ENCODE measurements at regions not wholly inside any gene's neighbourhood (a gene's known extent, or its start where the extent isn't known, plus 50 kb on each side); places are given as distances from the start of the nearest gene placed in this dataset.
A peak's percentile ranks its signal among the peaks of the same experiment; 100 is the strongest.

GRCh38 chr18:43588838-43589237, 311.5 kb upstream of the SYT4 start:
- H3K9ac ChIP-seq (ENCODE audit: low read length in 3 of 3), result no peak overlapping the region
- H3K27me3 ChIP-seq (ENCODE audit: control insufficient read depth, insufficient read depth, low read length), result no peaks in the 10 kb centered on the region
- no peak overlapping the region for H3K4me3 ChIP-seq (ENCODE audit: low read length in 3 of 3)
- no peak overlapping the region for H3K27ac ChIP-seq (ENCODE audit: low read depth in 2 of 2, low read length in 2 of 2)
- DNase-seq (peak in 1 of 5 donors; percentile 60), FAIRE-seq (no peak)
- H3K36me3 ChIP-seq (ENCODE audit: control insufficient read depth in 2 of 3, insufficient read depth in 3 of 3, low read length in 3 of 3), result no peaks in the 10 kb centered on the region
- intact Hi-C loops (cut with DNase I), result no loop called here
- no peaks in the 10 kb centered on the region for H3K4me1 ChIP-seq (ENCODE audit: control insufficient read depth in 2 of 3, insufficient read depth in 2 of 3, low read depth in 1 of 3, low read length in 3 of 3)
- no peak for TF ChIP-seq CTCF (IDR thresholded peaks at IDR 0.05; ENCODE audit: borderline replicate concordance, extremely low read depth, insufficient read depth)
- H3K9me3 ChIP-seq (ENCODE audit: control insufficient read depth in 2 of 3, insufficient read depth in 1 of 3, low read length in 3 of 3), result no peaks in the 10 kb centered on the region

DNA sequence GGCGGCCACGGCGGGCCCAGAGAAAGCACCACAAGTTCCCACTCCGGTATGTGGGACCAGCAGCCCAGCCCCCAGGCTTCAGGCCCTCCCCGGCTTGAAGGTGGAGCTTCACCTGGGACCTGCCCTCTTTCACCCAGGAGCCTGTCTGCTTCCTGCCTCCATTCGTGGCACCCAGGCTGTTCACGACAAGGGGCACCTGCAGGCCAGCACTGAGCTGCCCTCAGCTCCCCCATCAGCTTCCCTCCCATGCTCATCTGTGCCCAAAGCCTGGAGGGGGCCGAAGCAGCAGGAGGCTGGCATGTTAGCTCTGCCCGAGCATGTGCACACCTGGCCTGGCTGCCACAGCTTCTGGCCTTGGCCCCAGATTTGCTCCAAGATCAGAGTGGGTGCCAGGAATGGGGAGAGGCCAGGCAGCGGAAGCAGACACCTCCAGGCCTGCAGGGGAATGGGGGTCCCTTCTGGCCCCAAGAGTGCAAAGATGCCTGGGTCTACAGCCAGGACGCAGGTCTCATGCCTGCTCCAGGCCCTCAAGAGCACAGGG, 312.4 kb upstream of the SYT4 start:
- H3K36me3 ChIP-seq (ENCODE audit: control insufficient read depth in 2 of 3, insufficient read depth in 3 of 3, low read length in 3 of 3), result no peaks in the 10 kb centered on the region
- peak in 2 of 5 donors; percentile 22 to 45 for DNase-seq
- no peaks in the 10 kb centered on the region for H3K27me3 ChIP-seq (ENCODE audit: control insufficient read depth, insufficient read depth, low read length)
- H3K4me3 ChIP-seq (ENCODE audit: low read length in 3 of 3), result no peak overlapping the region
- no peaks in the 10 kb centered on the region for H3K4me1 ChIP-seq (ENCODE audit: control insufficient read depth in 2 of 3, insufficient read depth in 2 of 3, low read depth in 1 of 3, low read length in 3 of 3)
- TF ChIP-seq CTCF (IDR thresholded peaks at IDR 0.05; ENCODE audit: borderline replicate concordance, extremely low read depth, insufficient read depth), result no peak
- H3K9me3 ChIP-seq (ENCODE audit: control insufficient read depth in 2 of 3, insufficient read depth in 1 of 3, low read length in 3 of 3), result no peaks in the 10 kb centered on the region
- H3K27ac ChIP-seq (ENCODE audit: low read depth in 2 of 2, low read length in 2 of 2), result no peak overlapping the region
- FAIRE-seq, result no peak
- no peak overlapping the region for H3K9ac ChIP-seq (ENCODE audit: low read length in 3 of 3)
- intact Hi-C loops (cut with DNase I), result no loop called here

DNA sequence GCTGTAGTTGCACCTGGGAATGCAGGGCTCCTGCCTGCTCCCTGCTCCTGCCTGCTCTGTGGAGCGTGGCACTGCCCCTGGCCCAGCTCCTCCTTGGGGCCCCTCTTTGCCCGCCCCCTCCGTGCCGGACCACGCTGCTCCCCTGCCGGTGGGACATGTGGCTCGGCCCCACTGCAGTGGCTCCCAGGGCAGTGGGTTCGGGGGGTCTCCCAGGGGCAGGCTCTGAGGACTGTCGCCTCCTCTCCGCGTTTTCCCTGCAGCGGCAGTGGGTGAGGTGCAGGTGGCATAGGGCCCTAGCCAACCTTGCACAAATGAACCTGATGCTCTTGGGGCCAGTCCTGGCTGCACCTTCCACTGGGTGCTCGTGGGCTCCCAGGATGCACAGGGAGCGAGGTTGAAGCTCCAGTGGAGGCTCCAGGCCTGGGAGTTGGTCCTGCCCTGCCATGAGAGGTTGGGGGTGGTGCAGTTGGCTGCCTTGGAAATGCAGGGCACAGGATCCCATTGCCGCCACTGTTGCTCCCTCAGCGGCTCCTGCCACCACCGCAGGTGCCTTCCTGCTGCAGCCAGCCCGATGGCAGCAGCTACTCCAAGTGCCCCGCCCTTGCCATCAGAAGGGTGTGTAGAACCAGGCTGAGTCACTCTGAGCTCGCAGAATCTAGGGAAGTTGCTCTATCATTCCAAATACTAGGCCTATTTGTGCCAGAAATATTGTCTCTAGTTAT, 313.1 kb upstream of the SYT4 start:
- H3K9me3 ChIP-seq (ENCODE audit: control insufficient read depth in 2 of 3, insufficient read depth in 1 of 3, low read length in 3 of 3), result no peaks in the 10 kb centered on the region
- FAIRE-seq, result no peak
- no peaks in the 10 kb centered on the region for H3K27me3 ChIP-seq (ENCODE audit: control insufficient read depth, insufficient read depth, low read length)
- no peaks in the 10 kb centered on the region for H3K4me1 ChIP-seq (ENCODE audit: control insufficient read depth in 2 of 3, insufficient read depth in 2 of 3, low read depth in 1 of 3, low read length in 3 of 3)
- intact Hi-C loops (cut with DNase I), result no loop called here
- no peaks in the 10 kb centered on the region for H3K36me3 ChIP-seq (ENCODE audit: control insufficient read depth in 2 of 3, insufficient read depth in 3 of 3, low read length in 3 of 3)
- DNase-seq, result peak in 2 of 5 donors; percentile 24 to 67
- H3K9ac ChIP-seq (ENCODE audit: low read length in 3 of 3), result no peak overlapping the region
- TF ChIP-seq CTCF (IDR thresholded peaks at IDR 0.05; ENCODE audit: borderline replicate concordance, extremely low read depth, insufficient read depth), result no peak
- no peak overlapping the region for H3K27ac ChIP-seq (ENCODE audit: low read depth in 2 of 2, low read length in 2 of 2)
- H3K4me3 ChIP-seq (ENCODE audit: low read length in 3 of 3), result no peak overlapping the region

All from kidney (tissue), 13 donors.